ENCODE measurements at regions not wholly inside any gene's neighbourhood (a gene's known extent, or its start where the extent isn't known, plus 50 kb on each side); places are given as distances from the start of the nearest gene placed in this dataset.
A peak's percentile ranks its signal among the peaks of the same experiment; 100 is the strongest.

DNA sequence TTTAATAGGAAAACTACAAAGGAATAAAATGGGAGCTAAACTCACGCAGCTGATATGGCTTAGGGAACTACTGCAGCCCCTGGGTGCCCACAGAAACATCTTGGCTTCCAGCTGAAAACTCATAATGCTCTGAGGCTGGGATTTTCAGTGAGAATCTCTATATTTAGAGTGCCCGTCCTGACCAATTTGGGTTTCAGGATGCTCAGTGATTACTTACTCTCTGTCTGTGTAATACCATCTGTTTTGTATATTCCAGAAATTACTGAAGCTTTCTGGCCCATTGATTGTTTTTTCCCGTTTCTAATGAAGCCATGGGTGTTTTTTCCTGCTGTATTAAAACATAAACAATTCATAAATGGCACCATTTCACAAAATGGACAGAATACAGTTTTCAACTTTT is 50.6 kb upstream of the ZNF385D start:
- H3K9me3 ChIP-seq (ENCODE audit: control insufficient read depth, low read depth, low read length), result no peaks in the 10 kb centered on the region
- no peaks in the 10 kb centered on the region for H3K27me3 ChIP-seq (ENCODE audit: control insufficient read depth, insufficient read depth, low read length)
- H3K4me1 ChIP-seq (ENCODE audit: control insufficient read depth, insufficient read depth, low read length), result no peaks in the 10 kb centered on the region
- H3K27ac ChIP-seq (ENCODE audit: low read length), result no peak overlapping the region
- WGBS (ENCODE audit: insufficient coverage, low lambda C conversion rate), result 60% methylated on average over 1 of the region's 3 CpGs
- no peak overlapping the region for H3K4me3 ChIP-seq (ENCODE audit: low read length)
- H3K36me3 ChIP-seq (ENCODE audit: control insufficient read depth, insufficient read depth, low read length), result no peaks in the 10 kb centered on the region
- no peak for DNase-seq

DNA sequence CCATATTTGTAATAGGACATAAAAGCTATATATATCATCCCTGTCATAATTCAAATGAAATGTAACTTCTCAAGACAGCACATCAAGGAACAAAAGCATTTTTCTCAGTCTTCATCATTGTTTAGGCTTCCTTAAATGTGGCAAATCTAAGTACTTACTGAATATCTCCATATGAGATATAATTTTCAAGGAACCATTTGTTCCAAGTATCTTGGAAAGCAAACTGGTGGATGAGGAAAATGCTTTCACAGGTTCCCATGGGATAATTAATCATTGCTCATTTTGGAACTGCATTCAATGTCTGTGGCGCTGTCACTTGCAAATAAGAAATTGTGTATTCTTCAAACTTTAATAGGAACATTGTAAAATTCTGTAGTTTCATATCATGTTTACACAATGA is 52.6 kb upstream of the ZNF385D start:
- Histone ChIP-seq H3K4me3 (ENCODE audit: low read length) (no peak overlapping the region), H3K27me3 (ENCODE audit: control insufficient read depth, insufficient read depth, low read length) (no peaks in the 10 kb centered on the region), H3K36me3 (ENCODE audit: control insufficient read depth, insufficient read depth, low read length) (no peaks in the 10 kb centered on the region), H3K27ac (ENCODE audit: low read length) (no peak overlapping the region), H3K9me3 (ENCODE audit: control insufficient read depth, low read depth, low read length) (no peaks in the 10 kb centered on the region), H3K4me1 (ENCODE audit: control insufficient read depth, insufficient read depth, low read length) (no peaks in the 10 kb centered on the region)
- no CpG with 5 or more reads among the region's 1 CpG for WGBS (ENCODE audit: insufficient coverage, low lambda C conversion rate)
- DNase-seq, result no peak

DNA sequence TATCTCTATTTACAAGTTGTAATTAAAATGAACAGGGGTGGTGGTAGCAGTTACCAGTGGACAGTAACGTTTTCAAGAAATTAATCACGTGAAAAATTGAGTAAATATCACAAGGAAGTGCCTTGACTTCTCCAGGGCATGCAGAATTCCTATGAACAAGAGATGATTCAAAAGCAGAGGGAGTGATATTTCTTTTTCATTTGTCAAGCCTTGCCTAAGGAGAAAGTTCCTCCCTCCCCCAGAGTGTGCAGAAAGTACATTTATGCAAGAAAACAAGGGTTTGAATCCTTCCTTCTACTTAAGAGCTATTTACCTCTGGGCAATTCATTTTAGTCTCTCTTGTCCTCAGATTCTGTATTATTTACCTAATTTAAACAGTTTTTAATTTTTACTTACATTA is 53.3 kb upstream of the ZNF385D start:
- H3K4me1 ChIP-seq (ENCODE audit: control insufficient read depth, insufficient read depth, low read length), result no peaks in the 10 kb centered on the region
- H3K27ac ChIP-seq (ENCODE audit: low read length), result no peak overlapping the region
- H3K27me3 ChIP-seq (ENCODE audit: control insufficient read depth, insufficient read depth, low read length), result no peaks in the 10 kb centered on the region
- H3K9me3 ChIP-seq (ENCODE audit: control insufficient read depth, low read depth, low read length), result no peaks in the 10 kb centered on the region
- DNase-seq, result no peak
- H3K36me3 ChIP-seq (ENCODE audit: control insufficient read depth, insufficient read depth, low read length), result no peaks in the 10 kb centered on the region
- no CpG with 5 or more reads among the region's 2 CpGs for WGBS (ENCODE audit: insufficient coverage, low lambda C conversion rate)
- H3K4me3 ChIP-seq (ENCODE audit: low read length), result no peak overlapping the region

DNA sequence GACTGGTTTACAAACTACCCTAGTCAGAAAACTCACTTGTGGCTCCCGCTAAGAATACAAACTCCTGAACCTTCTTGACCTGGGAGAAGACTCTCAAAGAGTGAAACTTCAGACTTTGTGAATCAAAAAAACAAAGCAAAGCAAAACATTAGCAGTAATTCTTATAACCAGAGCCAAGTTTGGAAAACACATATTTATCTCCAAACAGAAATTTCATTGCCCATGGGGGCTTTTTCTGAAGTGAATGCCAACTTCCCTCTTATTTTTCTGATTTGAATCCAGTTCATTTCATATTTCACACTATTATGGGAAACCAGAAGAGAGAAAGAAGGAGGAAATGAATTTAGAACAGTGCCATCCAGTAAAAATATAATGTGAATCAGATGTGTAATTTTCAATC is 55.7 kb upstream of the ZNF385D start:
- no peaks in the 10 kb centered on the region for H3K4me1 ChIP-seq (ENCODE audit: control insufficient read depth, insufficient read depth, low read length)
- WGBS (ENCODE audit: insufficient coverage, low lambda C conversion rate), result no CpG with 5 or more reads among the region's 1 CpG
- H3K36me3 ChIP-seq (ENCODE audit: control insufficient read depth, insufficient read depth, low read length), result no peaks in the 10 kb centered on the region
- no peak overlapping the region for H3K4me3 ChIP-seq (ENCODE audit: low read length)
- H3K27ac ChIP-seq (ENCODE audit: low read length), result no peak overlapping the region
- DNase-seq, result no peak
- H3K9me3 ChIP-seq (ENCODE audit: control insufficient read depth, low read depth, low read length), result no peaks in the 10 kb centered on the region
- H3K27me3 ChIP-seq (ENCODE audit: control insufficient read depth, insufficient read depth, low read length), result no peaks in the 10 kb centered on the region

DNA sequence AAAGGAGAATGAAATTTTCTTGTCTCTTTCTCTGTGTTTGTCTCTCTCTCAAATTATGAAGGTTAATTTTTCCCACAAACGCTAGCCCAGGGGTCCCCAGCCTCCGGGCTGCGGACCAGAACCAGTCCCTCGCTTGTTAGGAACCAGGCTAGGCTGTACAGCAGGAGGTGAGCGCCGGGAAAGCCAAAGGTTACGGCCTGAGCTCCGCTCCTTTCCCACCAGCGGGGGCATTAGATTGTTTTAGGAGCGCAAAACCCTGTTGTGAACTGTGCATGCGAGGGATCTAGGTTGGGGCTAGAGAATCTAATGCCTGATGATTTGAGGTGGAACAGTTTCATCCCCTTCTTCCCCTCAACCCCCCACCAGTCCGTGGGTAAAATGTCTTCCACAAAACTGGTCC is 74.7 kb upstream of the ZNF385D start:
- Histone ChIP-seq H3K27ac (ENCODE audit: low read length) (no peak overlapping the region), H3K27me3 (ENCODE audit: control insufficient read depth, insufficient read depth, low read length) (no peaks in the 10 kb centered on the region), H3K4me3 (ENCODE audit: low read length) (no peak overlapping the region), H3K36me3 (ENCODE audit: control insufficient read depth, insufficient read depth, low read length) (no peaks in the 10 kb centered on the region), H3K9me3 (ENCODE audit: control insufficient read depth, low read depth, low read length) (no peaks in the 10 kb centered on the region), H3K4me1 (ENCODE audit: control insufficient read depth, insufficient read depth, low read length) (no peaks in the 10 kb centered on the region)
- DNase-seq, result no peak
- 40% methylated on average over 1 of the region's 12 CpGs for WGBS (ENCODE audit: insufficient coverage, low lambda C conversion rate)

DNA sequence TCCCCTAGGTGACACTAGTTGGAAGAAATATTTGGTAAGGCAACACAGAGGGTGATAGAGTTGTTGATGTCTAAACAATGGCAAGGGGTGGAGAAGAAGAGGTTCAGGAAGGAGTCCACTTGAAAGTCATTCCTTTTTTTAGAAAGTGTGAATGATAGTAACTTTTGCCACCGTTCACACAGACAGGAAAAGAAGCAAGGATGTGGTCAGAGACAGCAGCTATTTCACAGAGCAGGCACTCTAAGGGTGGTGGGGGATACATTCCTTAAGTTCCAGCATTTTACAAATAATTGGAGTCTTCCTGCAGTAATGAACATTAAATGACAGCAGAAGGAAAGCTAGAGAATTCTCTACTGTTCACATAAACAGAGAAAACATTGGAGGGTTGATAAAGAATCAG is 75.4 kb upstream of the ZNF385D start:
- no CpG with 5 or more reads among the region's 1 CpG for WGBS (ENCODE audit: insufficient coverage, low lambda C conversion rate)
- H3K27me3 ChIP-seq (ENCODE audit: control insufficient read depth, insufficient read depth, low read length), result no peaks in the 10 kb centered on the region
- no peaks in the 10 kb centered on the region for H3K4me1 ChIP-seq (ENCODE audit: control insufficient read depth, insufficient read depth, low read length)
- no peaks in the 10 kb centered on the region for H3K36me3 ChIP-seq (ENCODE audit: control insufficient read depth, insufficient read depth, low read length)
- DNase-seq, result no peak
- no peak overlapping the region for H3K4me3 ChIP-seq (ENCODE audit: low read length)
- H3K9me3 ChIP-seq (ENCODE audit: control insufficient read depth, low read depth, low read length), result no peaks in the 10 kb centered on the region
- no peak overlapping the region for H3K27ac ChIP-seq (ENCODE audit: low read length)

DNA sequence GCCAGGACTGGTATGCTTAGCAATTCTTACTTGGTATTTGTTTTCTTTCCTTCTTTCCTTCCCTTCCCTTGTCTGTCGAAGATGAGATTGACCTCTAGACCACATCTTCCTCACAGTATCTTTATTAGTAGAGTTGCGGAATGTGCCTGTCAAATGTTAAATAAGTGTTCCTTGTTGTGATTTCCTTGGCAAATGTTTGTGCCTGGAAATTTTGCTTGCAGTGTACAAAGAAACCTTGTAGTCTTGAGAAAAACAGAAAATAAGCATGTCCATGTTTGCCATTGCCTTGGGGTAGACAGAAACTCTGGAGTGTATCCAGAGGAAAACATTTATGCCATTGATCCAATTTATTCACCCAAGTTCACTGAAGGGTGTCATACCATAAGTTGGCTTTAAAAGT is 79.5 kb upstream of the ZNF385D start:
- no peaks in the 10 kb centered on the region for H3K4me1 ChIP-seq (ENCODE audit: control insufficient read depth, insufficient read depth, low read length)
- H3K27ac ChIP-seq (ENCODE audit: low read length), result no peak overlapping the region
- H3K9me3 ChIP-seq (ENCODE audit: control insufficient read depth, low read depth, low read length), result no peaks in the 10 kb centered on the region
- WGBS (ENCODE audit: insufficient coverage, low lambda C conversion rate), result no CpG with 5 or more reads among the region's 2 CpGs
- H3K27me3 ChIP-seq (ENCODE audit: control insufficient read depth, insufficient read depth, low read length), result no peaks in the 10 kb centered on the region
- DNase-seq, result no peak
- H3K4me3 ChIP-seq (ENCODE audit: low read length), result no peak overlapping the region
- no peaks in the 10 kb centered on the region for H3K36me3 ChIP-seq (ENCODE audit: control insufficient read depth, insufficient read depth, low read length)

DNA sequence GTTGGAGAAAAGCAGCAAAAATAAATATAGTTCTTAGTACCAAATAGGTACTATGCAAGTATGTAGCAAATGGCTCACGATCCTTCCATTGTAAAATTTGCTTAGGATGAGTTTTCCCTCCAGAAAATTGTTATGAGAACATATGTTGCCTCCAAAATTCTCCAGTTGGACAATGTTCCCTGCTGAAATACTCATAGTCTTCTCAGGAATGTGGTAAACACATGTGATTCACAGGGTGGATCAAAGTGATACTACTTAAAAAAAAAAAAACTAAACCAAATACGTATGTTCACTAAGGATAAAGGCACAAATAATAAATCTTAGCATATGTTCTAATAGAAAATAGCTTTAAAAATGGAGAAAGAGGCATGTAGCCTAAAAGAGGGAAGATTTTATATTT is 84.3 kb upstream of the ZNF385D start:
- H3K36me3 ChIP-seq (ENCODE audit: control insufficient read depth, insufficient read depth, low read length), result no peaks in the 10 kb centered on the region
- no peak overlapping the region for H3K27ac ChIP-seq (ENCODE audit: low read length)
- H3K4me3 ChIP-seq (ENCODE audit: low read length), result no peak overlapping the region
- WGBS (ENCODE audit: insufficient coverage, low lambda C conversion rate), result 83% methylated on average over 2 of the region's 2 CpGs
- H3K9me3 ChIP-seq (ENCODE audit: control insufficient read depth, low read depth, low read length), result no peaks in the 10 kb centered on the region
- no peak for DNase-seq
- no peaks in the 10 kb centered on the region for H3K4me1 ChIP-seq (ENCODE audit: control insufficient read depth, insufficient read depth, low read length)
- H3K27me3 ChIP-seq (ENCODE audit: control insufficient read depth, insufficient read depth, low read length), result no peaks in the 10 kb centered on the region

DNA sequence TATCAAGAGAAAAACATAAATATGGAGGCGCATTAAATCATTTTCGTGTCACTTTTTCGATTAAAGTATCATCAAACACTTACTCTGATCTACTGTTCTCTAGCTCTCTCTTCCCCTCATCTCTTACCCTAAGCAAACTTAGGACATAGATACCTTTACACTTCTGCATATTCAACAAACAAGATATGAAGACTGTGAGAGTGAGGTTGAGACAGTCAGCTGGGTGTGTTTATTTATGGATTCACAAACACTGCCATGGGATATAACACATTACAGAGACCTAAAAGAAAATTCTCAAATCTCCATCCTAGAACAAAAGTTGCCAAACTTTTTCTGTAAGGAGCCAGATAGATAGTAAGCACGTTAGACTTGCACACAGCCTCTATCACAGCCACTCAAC is 85.2 kb upstream of the ZNF385D start:
- WGBS (ENCODE audit: insufficient coverage, low lambda C conversion rate), result 95% methylated on average over 3 of the region's 4 CpGs
- Histone ChIP-seq H3K4me1 (ENCODE audit: control insufficient read depth, insufficient read depth, low read length) (no peaks in the 10 kb centered on the region), H3K27ac (ENCODE audit: low read length) (no peak overlapping the region), H3K9me3 (ENCODE audit: control insufficient read depth, low read depth, low read length) (no peaks in the 10 kb centered on the region), H3K4me3 (ENCODE audit: low read length) (no peak overlapping the region), H3K36me3 (ENCODE audit: control insufficient read depth, insufficient read depth, low read length) (no peaks in the 10 kb centered on the region), H3K27me3 (ENCODE audit: control insufficient read depth, insufficient read depth, low read length) (no peaks in the 10 kb centered on the region)
- DNase-seq, result no peak

DNA sequence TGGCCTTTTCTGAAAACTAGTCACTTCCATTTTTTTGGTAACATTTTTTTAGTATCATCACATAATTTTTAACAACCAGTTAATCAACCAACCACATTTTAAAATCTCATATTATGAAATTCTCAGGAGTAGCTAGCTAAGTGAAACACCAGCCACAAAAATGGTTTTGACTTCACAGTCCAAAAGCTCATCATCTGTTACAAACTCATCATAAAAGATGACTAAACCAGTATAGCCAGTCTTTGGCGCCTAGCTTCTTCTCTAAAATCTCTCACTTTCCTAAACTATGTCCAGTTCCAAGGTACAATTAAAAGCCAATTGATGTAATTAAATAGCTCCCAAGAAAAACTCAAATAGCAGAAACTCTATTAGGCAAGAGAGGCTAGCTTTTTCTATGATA is 88.2 kb upstream of the ZNF385D start:
- 100% methylated on average over 1 of the region's 1 CpG for WGBS (ENCODE audit: insufficient coverage, low lambda C conversion rate)
- Histone ChIP-seq H3K27ac (ENCODE audit: low read length) (no peak overlapping the region), H3K27me3 (ENCODE audit: control insufficient read depth, insufficient read depth, low read length) (no peaks in the 10 kb centered on the region), H3K9me3 (ENCODE audit: control insufficient read depth, low read depth, low read length) (no peaks in the 10 kb centered on the region), H3K36me3 (ENCODE audit: control insufficient read depth, insufficient read depth, low read length) (no peaks in the 10 kb centered on the region), H3K4me1 (ENCODE audit: control insufficient read depth, insufficient read depth, low read length) (no peaks in the 10 kb centered on the region), H3K4me3 (ENCODE audit: low read length) (no peak overlapping the region)
- no peak for DNase-seq

DNA sequence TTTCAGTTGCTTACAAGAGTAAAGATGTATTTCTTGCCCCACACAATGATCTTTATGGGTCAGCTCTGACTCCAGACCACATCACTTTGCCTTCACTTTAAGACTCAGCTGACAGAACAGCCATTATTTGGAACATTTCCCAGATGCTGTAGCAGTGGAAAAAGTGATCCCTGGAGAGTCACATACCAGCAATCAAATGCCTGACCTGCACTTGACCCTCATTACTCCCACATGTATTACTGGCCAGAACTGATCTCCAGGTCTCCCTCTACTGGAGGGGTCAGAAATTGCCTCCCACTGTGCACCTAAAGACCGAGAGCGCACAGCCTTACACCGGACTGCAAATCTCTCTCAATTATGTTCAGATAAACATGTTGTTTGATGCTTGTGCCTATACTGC is 88.6 kb upstream of the ZNF385D start:
- no CpG with 5 or more reads among the region's 3 CpGs for WGBS (ENCODE audit: insufficient coverage, low lambda C conversion rate)
- H3K36me3 ChIP-seq (ENCODE audit: control insufficient read depth, insufficient read depth, low read length), result no peaks in the 10 kb centered on the region
- no peaks in the 10 kb centered on the region for H3K9me3 ChIP-seq (ENCODE audit: control insufficient read depth, low read depth, low read length)
- no peak overlapping the region for H3K27ac ChIP-seq (ENCODE audit: low read length)
- H3K4me3 ChIP-seq (ENCODE audit: low read length), result no peak overlapping the region
- no peaks in the 10 kb centered on the region for H3K27me3 ChIP-seq (ENCODE audit: control insufficient read depth, insufficient read depth, low read length)
- peak; percentile 1 to 3 for DNase-seq
- no peaks in the 10 kb centered on the region for H3K4me1 ChIP-seq (ENCODE audit: control insufficient read depth, insufficient read depth, low read length)

All from large intestine (tissue), 3 donors.